Mesothelial cell of epicardium (in vitro differentiated cells): ENCODE measurements at regions not wholly inside any gene's neighbourhood (a gene's known extent, or its start where the extent isn't known, plus 50 kb on each side); places are given as distances from the start of the nearest gene placed in this dataset.
"Not testable (repeated sequence)": the region's sequence is repeated elsewhere in the genome, so short reads cannot be mapped to it uniquely, and the experiment has no call there.

Experiments used
- DNase-seq, 2 experiments: peaks; one replicate each; pipeline ENCODE4 v3.0.0; 2021; ENCODE audit warnings: low spot score in 2 of 2; ENCODE audit not compliant: unreplicated experiment in 2 of 2
- H3K27ac Mint-ChIP-seq: 2 replicates; pipeline ENCODE4 v1.8.0; 2021; ENCODE audit warnings: mixed read lengths
- H3K27me3 Mint-ChIP-seq: 2 replicates; pipeline ENCODE4 v1.8.0; 2021; ENCODE audit warnings: low read depth, mixed read lengths
- H3K36me3 Mint-ChIP-seq: 2 replicates; pipeline ENCODE4 v1.8.0; 2021; ENCODE audit warnings: mixed read lengths
- H3K4me1 Mint-ChIP-seq: 2 replicates; pipeline ENCODE4 v1.8.0; 2021; ENCODE audit warnings: mixed read lengths
- H3K4me3 Mint-ChIP-seq: 2 replicates; pipeline ENCODE4 v1.8.0; 2021; ENCODE audit warnings: mild to moderate bottlenecking, moderate library complexity, mixed read lengths
- H3K9me3 Mint-ChIP-seq: 2 replicates; pipeline ENCODE4 v1.8.0; 2021; ENCODE audit warnings: mixed read lengths
- CTCF ChIP-seq: fragments of 200-600 bp; sonication (generic); IDR thresholded peaks from one replicate; pipeline ENCODE4 v1.5.0; 2021; ENCODE audit warnings: antibody characterized with exemption; ENCODE audit not compliant: unreplicated experiment

GRCh38 chr16:22635357-22635761 is 124.7 kb downstream of the NPIPB5 start:
- Mint-ChIP-seq H3K27me3 (peaks cover 21% of the 10 kb centered on the region), H3K27ac (no peak overlapping the region)

GRCh38 chr16:22635801-22636200 is 125.1 kb downstream of the NPIPB5 start:
- peaks cover 21% of the 10 kb centered on the region for H3K27me3 Mint-ChIP-seq
- H3K27ac Mint-ChIP-seq, result no peak overlapping the region
- DNase-seq, result no peak
- no peaks in the 10 kb centered on the region for H3K36me3 Mint-ChIP-seq
- no peaks in the 10 kb centered on the region for H3K4me1 Mint-ChIP-seq
- no peak for TF ChIP-seq CTCF
- no peaks in the 10 kb centered on the region for H3K9me3 Mint-ChIP-seq
- no peak overlapping the region for H3K4me3 Mint-ChIP-seq

More at GRCh38 chr16:22635357-22635761, 124.7 kb downstream of the NPIPB5 start:
- Mint-ChIP-seq H3K36me3 (no peaks in the 10 kb centered on the region), H3K9me3 (no peaks in the 10 kb centered on the region), H3K4me3 (no peak overlapping the region), H3K4me1 (no peaks in the 10 kb centered on the region)
- no peak for DNase-seq
- TF ChIP-seq CTCF, result no peak

- Mint-ChIP-seq H3K9me3 (no peaks in the 10 kb centered on the region), H3K27me3 (peaks cover 19% of the 10 kb centered on the region), H3K4me1 (no peaks in the 10 kb centered on the region), H3K27ac (no peak overlapping the region), H3K36me3 (no peaks in the 10 kb centered on the region), H3K4me3 (no peak overlapping the region)
- DNase-seq, result no peak
- no peak for TF ChIP-seq CTCF
These were observed 127.9 kb downstream of the NPIPB5 start for GRCh38 chr16:22638393-22639206.

GRCh38 chr16:22641131-22641628 is 130.5 kb downstream of the NPIPB5 start:
- no peak overlapping the region for H3K4me3 Mint-ChIP-seq
- no peaks in the 10 kb centered on the region for H3K27me3 Mint-ChIP-seq
- TF ChIP-seq CTCF, result no peak
- H3K4me1 Mint-ChIP-seq, result no peaks in the 10 kb centered on the region
- no peak for DNase-seq
- no peaks in the 10 kb centered on the region for H3K36me3 Mint-ChIP-seq
- no peak overlapping the region for H3K27ac Mint-ChIP-seq
- H3K9me3 Mint-ChIP-seq, result no peaks in the 10 kb centered on the region

- no peaks in the 10 kb centered on the region for H3K4me1 Mint-ChIP-seq
- no peaks in the 10 kb centered on the region for H3K27me3 Mint-ChIP-seq
- H3K27ac Mint-ChIP-seq, result no peak overlapping the region
- no peaks in the 10 kb centered on the region for H3K9me3 Mint-ChIP-seq
- H3K36me3 Mint-ChIP-seq, result no peaks in the 10 kb centered on the region
- DNase-seq, result no peak
- no peak for TF ChIP-seq CTCF
- no peak overlapping the region for H3K4me3 Mint-ChIP-seq
These were observed 131.9 kb downstream of the NPIPB5 start for GRCh38 chr16:22642416-22643088.

GRCh38 chr16:22643203-22643602 is 132.5 kb downstream of the NPIPB5 start:
- H3K36me3 Mint-ChIP-seq, H3K9me3 Mint-ChIP-seq, H3K4me3 Mint-ChIP-seq, H3K4me1 Mint-ChIP-seq, H3K27me3 Mint-ChIP-seq, DNase-seq, H3K27ac Mint-ChIP-seq: not testable (repeated sequence)
